ENCODE measurements at regions not wholly inside any gene's neighbourhood (a gene's known extent, or its start where the extent isn't known, plus 50 kb on each side); places are given as distances from the start of the nearest gene placed in this dataset.
"Not testable (repeated sequence)": the region's sequence is repeated elsewhere in the genome, so short reads cannot be mapped to it uniquely, and the experiment has no call there.

GRCh38 chr2:88996588-88996987, 305.1 kb downstream of the RPIA start:
- not testable (repeated sequence) for DNase-seq (ENCODE audit: low spot score)

- DNase-seq (ENCODE audit: low spot score), result no peak
Measured at GRCh38 chr2:88999365-88999764, 307.9 kb downstream of the RPIA start.

GRCh38 chr2:89000235-89000634, 308.8 kb downstream of the RPIA start:
- no peak for DNase-seq (ENCODE audit: low spot score)

GRCh38 chr2:89004238-89004637, 312.8 kb downstream of the RPIA start:
- peak; percentile 2 for DNase-seq (ENCODE audit: low spot score)

GRCh38 chr2:89020566-89020965, 329.1 kb downstream of the RPIA start:
- not testable (repeated sequence) for DNase-seq (ENCODE audit: low spot score)

- DNase-seq (ENCODE audit: low spot score), result not testable (repeated sequence)
Measured at GRCh38 chr2:89026296-89026695, 334.8 kb downstream of the RPIA start.

- DNase-seq (ENCODE audit: low spot score), result not testable (repeated sequence)
Measured at GRCh38 chr2:89027115-89027514, 335.6 kb downstream of the RPIA start.

- DNase-seq (ENCODE audit: low spot score), result not testable (repeated sequence)
Measured at GRCh38 chr2:89027536-89027935, 336.1 kb downstream of the RPIA start.

- not testable (repeated sequence) for DNase-seq (ENCODE audit: low spot score)
Measured at GRCh38 chr2:89029257-89029656, 337.8 kb downstream of the RPIA start.

GRCh38 chr2:89048138-89049066, 356.9 kb downstream of the RPIA start:
- peak; percentile 60 for DNase-seq (ENCODE audit: low spot score)

- not testable (repeated sequence) for DNase-seq (ENCODE audit: low spot score)
Measured at GRCh38 chr2:89058616-89059015, 367.1 kb downstream of the RPIA start.

- DNase-seq (ENCODE audit: low spot score), result not testable (repeated sequence)
Measured at GRCh38 chr2:89061174-89061573, 369.7 kb downstream of the RPIA start.

- not testable (repeated sequence) for DNase-seq (ENCODE audit: low spot score)
Measured at GRCh38 chr2:89076771-89077170, 385.3 kb downstream of the RPIA start.

GRCh38 chr2:89092911-89093310, 401.4 kb downstream of the RPIA start:
- DNase-seq (ENCODE audit: low spot score), result not testable (repeated sequence)

GRCh38 chr2:89095060-89095459, 403.6 kb downstream of the RPIA start:
- not testable (repeated sequence) for DNase-seq (ENCODE audit: low spot score)

- DNase-seq (ENCODE audit: low spot score), result not testable (repeated sequence)
Measured at GRCh38 chr2:89102587-89102986, 411.1 kb downstream of the RPIA start.

GRCh38 chr2:89106369-89107019, 415.0 kb downstream of the RPIA start:
- DNase-seq (ENCODE audit: low spot score), result not testable (repeated sequence)

- DNase-seq (ENCODE audit: low spot score), result peak; percentile 15
Measured at GRCh38 chr2:89112434-89112833, 421.0 kb downstream of the RPIA start.

GRCh38 chr2:89113286-89113685, 421.8 kb downstream of the RPIA start:
- DNase-seq (ENCODE audit: low spot score), result not testable (repeated sequence)

GRCh38 chr2:89129440-89129839, 438.0 kb downstream of the RPIA start:
- not testable (repeated sequence) for DNase-seq (ENCODE audit: low spot score)

GRCh38 chr2:89130665-89131308, 439.3 kb downstream of the RPIA start:
- DNase-seq (ENCODE audit: low spot score), result not testable (repeated sequence)

GRCh38 chr2:89142959-89143358, 451.5 kb downstream of the RPIA start:
- not testable (repeated sequence) for DNase-seq (ENCODE audit: low spot score)
